PFSK-1 (cell line): ENCODE measurements at regions not wholly inside any gene's neighbourhood (a gene's known extent, or its start where the extent isn't known, plus 50 kb on each side); places are given as distances from the start of the nearest gene placed in this dataset.

ENCODE experiments used
- FOXP2 ChIP-seq: optimal IDR thresholded peaks from 2 replicates; pipeline ENCODE3; 2011; ENCODE audit warnings: borderline replicate concordance, control low read depth, inconsistent platforms; ENCODE audit not compliant: insufficient read depth; ENCODE audit errors: extremely low read length, extremely low read depth
- POLR2AphosphoS5 ChIP-seq: IDR thresholded peaks from 2 replicates; pipeline ENCODE4 v1.6.1; 2012; ENCODE audit warnings: low read depth, mild to moderate bottlenecking, control low read depth, low read length, moderate library complexity
- REST ChIP-seq, 2 experiments: IDR thresholded peaks; 2 replicates each; pipeline versions ENCODE4 v1.6.1 to v1.8.0; 2011 to 2012; ENCODE audit warnings: low read depth in 2 of 2, low read length in 2 of 2, control low read depth in 1 of 2, inconsistent platforms in 1 of 2, mild to moderate bottlenecking in 1 of 2, moderate library complexity in 1 of 2; ENCODE audit not compliant: insufficient read depth in 1 of 2
- SIN3A ChIP-seq: IDR thresholded peaks from 2 replicates; pipeline ENCODE4 v1.6.1; 2012; ENCODE audit warnings: mild to moderate bottlenecking, low read length, moderate library complexity, borderline replicate concordance; ENCODE audit not compliant: insufficient read depth
- TAF1 ChIP-seq: IDR thresholded peaks from 2 replicates; pipeline ENCODE4 v1.6.1; 2012; ENCODE audit warnings: low read length, control low read depth, borderline replicate concordance; ENCODE audit not compliant: insufficient read depth

GRCh38 chr2:82650038-82650437 lies 1809.0 kb downstream of the SUCLG1 start:
- no peak for TF ChIP-seq TAF1
- no peak for TF ChIP-seq REST (IDR thresholded peaks at IDR 0.05; ENCODE audit: insufficient read depth in 1 of 2, low read depth in 2 of 2, low read length in 2 of 2)
- TF ChIP-seq POLR2AphosphoS5, result no peak
- TF ChIP-seq SIN3A, result no peak
- no peak for TF ChIP-seq FOXP2
